ENCODE measurements at regions not wholly inside any gene's neighbourhood (a gene's known extent, or its start where the extent isn't known, plus 50 kb on each side); places are given as distances from the start of the nearest gene placed in this dataset.

- no peak overlapping the region for H3K4me3 ChIP-seq (ENCODE audit: low read depth in 1 of 3, low read length in 3 of 3)
- no peaks in the 10 kb centered on the region for H3K4me1 ChIP-seq (ENCODE audit: control insufficient read depth in 4 of 4, insufficient read depth in 4 of 4, low read length in 3 of 4)
- no peaks in the 10 kb centered on the region for H3K27me3 ChIP-seq (ENCODE audit: control insufficient read depth in 4 of 4, insufficient read depth in 4 of 4, low read length in 3 of 4)
- H3K27ac ChIP-seq (ENCODE audit: low read depth in 1 of 2, low read length in 2 of 2) = no peak overlapping the region
- no peaks in the 10 kb centered on the region for H3K9me3 ChIP-seq (ENCODE audit: control insufficient read depth in 4 of 4, low read length in 3 of 4)
- no peak overlapping the region for H3K9ac ChIP-seq (ENCODE audit: low read depth in 1 of 2, low read length in 2 of 2)
- TF ChIP-seq YY1 (IDR thresholded peaks at IDR 0.05) (no peak), HNF4G (IDR thresholded peaks at IDR 0.05) (no peak), FOXA2 (IDR thresholded peaks at IDR 0.05) (no peak), RAD21 (IDR thresholded peaks at IDR 0.05) (no peak), NR2F2 (IDR thresholded peaks at IDR 0.05) (no peak), EGR1 (IDR thresholded peaks at IDR 0.05; ENCODE audit: low read depth in 2 of 2) (no peak), MAX (IDR thresholded peaks at IDR 0.05) (no peak), REST (IDR thresholded peaks at IDR 0.05) (no peak), RXRA (IDR thresholded peaks at IDR 0.05) (no peak), CTCF (IDR thresholded peaks at IDR 0.05; ENCODE audit: low read depth, low read length, missing input control) (no peak), GABPA (IDR thresholded peaks at IDR 0.05 in 1 of 2, conservative IDR thresholded peaks at IDR 0.05 in 1 of 2) (no peak), ATF3 (IDR thresholded peaks at IDR 0.05) (no peak), SP1 (IDR thresholded peaks at IDR 0.05) (no peak), HNF4A (conservative IDR thresholded peaks at IDR 0.05) (no peak)
- no peak for DNase-seq (ENCODE audit: low spot score)
- 70% methylated on average over 2 of the region's 2 CpGs for WGBS
- no peaks in the 10 kb centered on the region for H3K36me3 ChIP-seq (ENCODE audit: control insufficient read depth in 4 of 4, insufficient read depth in 3 of 4, low read depth in 1 of 4, low read length in 3 of 4)
These were observed 704.3 kb upstream of the ZNF608 start for GRCh38 chr5:125450771-125451170.

GRCh38 chr5:125451622-125452021 lies 705.2 kb upstream of the ZNF608 start:
- H3K36me3 ChIP-seq (ENCODE audit: control insufficient read depth in 4 of 4, insufficient read depth in 3 of 4, low read depth in 1 of 4, low read length in 3 of 4) = no peaks in the 10 kb centered on the region
- H3K4me1 ChIP-seq (ENCODE audit: control insufficient read depth in 4 of 4, insufficient read depth in 4 of 4, low read length in 3 of 4) = no peaks in the 10 kb centered on the region
- no peaks in the 10 kb centered on the region for H3K9me3 ChIP-seq (ENCODE audit: control insufficient read depth in 4 of 4, low read length in 3 of 4)
- H3K4me3 ChIP-seq (ENCODE audit: low read depth in 1 of 3, low read length in 3 of 3) = no peak overlapping the region
- no peak for DNase-seq (ENCODE audit: low spot score)
- no peak overlapping the region for H3K27ac ChIP-seq (ENCODE audit: low read depth in 1 of 2, low read length in 2 of 2)
- TF ChIP-seq HNF4G (IDR thresholded peaks at IDR 0.05) (no peak), CTCF (IDR thresholded peaks at IDR 0.05; ENCODE audit: low read depth, low read length, missing input control) (no peak), NR2F2 (IDR thresholded peaks at IDR 0.05) (no peak), SP1 (IDR thresholded peaks at IDR 0.05) (no peak), FOXA2 (IDR thresholded peaks at IDR 0.05) (no peak), YY1 (IDR thresholded peaks at IDR 0.05) (no peak), MAX (IDR thresholded peaks at IDR 0.05) (no peak), RAD21 (IDR thresholded peaks at IDR 0.05) (no peak), JUND (IDR thresholded peaks at IDR 0.05) (no peak), GABPA (IDR thresholded peaks at IDR 0.05 in 1 of 2, conservative IDR thresholded peaks at IDR 0.05 in 1 of 2) (no peak), EGR1 (IDR thresholded peaks at IDR 0.05; ENCODE audit: low read depth in 2 of 2) (no peak), RXRA (IDR thresholded peaks at IDR 0.05) (no peak), ZBTB33 (IDR thresholded peaks at IDR 0.05) (no peak), TAF1 (conservative IDR thresholded peaks at IDR 0.05) (no peak), FOXA1 (IDR thresholded peaks at IDR 0.05) (no peak)
- H3K9ac ChIP-seq (ENCODE audit: low read depth in 1 of 2, low read length in 2 of 2) = no peak overlapping the region
- H3K27me3 ChIP-seq (ENCODE audit: control insufficient read depth in 4 of 4, insufficient read depth in 4 of 4, low read length in 3 of 4) = no peaks in the 10 kb centered on the region

Data from liver (tissue), 8 donors.